Loucy (cell line): ENCODE measurements at regions not wholly inside any gene's neighbourhood (a gene's known extent, or its start where the extent isn't known, plus 50 kb on each side); places are given as distances from the start of the nearest gene placed in this dataset.

Source experiments
- CTCF ChIP-seq: fragments of 200-600 bp; sonication (generic); conservative IDR thresholded peaks from 2 replicates; pipeline ENCODE4 v1.5.1; 2014; ENCODE audit warnings: mild to moderate bottlenecking, antibody characterized with exemption, low read length
- EZH2phosphoT487 ChIP-seq: fragments of 200-600 bp; IDR thresholded peaks from 2 replicates; pipeline ENCODE4 v1.6.1; 2018; ENCODE audit warnings: antibody characterized with exemption, mild to moderate bottlenecking, moderate library complexity, borderline replicate concordance

DNA sequence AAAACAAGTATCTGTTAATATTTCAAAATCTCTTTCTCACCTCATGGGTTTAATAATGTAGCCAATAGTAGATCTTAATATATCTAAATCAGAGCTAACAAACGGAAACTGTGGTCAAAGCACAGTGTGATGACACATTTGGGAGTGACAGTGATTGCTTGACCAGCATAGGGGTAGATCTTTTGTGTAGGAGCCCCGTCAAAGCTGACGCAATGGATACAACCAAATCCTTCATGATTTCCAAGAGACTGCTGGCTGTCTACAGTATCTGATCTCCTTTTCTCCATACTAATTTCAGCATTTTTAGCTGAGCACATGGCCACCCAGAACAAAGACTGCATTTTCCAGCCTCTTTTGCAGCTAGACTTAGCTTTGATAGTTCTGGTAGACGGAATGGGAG lies 299.3 kb upstream of the ECI2 start:
- no peak for TF ChIP-seq CTCF
- no peak for TF ChIP-seq EZH2phosphoT487
